ENCODE measurements at regions not wholly inside any gene's neighbourhood (a gene's known extent, or its start where the extent isn't known, plus 50 kb on each side); places are given as distances from the start of the nearest gene placed in this dataset.

DNA sequence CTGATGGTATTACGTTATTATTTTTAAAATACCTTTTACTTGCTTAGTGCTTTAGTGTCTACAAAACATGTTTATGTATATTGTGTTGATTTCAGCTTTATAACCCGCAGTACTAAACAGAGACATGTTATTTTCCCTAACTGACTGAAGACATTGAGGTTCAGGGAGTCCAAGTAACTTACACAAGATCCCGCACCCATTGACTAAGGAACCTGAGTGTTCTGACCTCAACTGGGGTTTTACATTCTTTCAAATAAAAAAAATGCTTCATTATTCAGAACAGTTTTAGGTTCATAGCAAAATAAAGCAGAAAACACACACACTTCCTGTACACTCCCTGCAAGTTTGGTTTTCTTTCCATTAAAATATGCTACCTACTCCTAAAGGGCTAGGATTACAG is 60.4 kb upstream of the METAP2 start:
- TF ChIP-seq POLR2A (IDR thresholded peaks at IDR 0.05; ENCODE audit: low read length) (no peak), GATA1 (IDR thresholded peaks at IDR 0.05; ENCODE audit: low read depth, low read length) (no peak)
